WTC11 (cell line): ENCODE measurements at regions not wholly inside any gene's neighbourhood (a gene's known extent, or its start where the extent isn't known, plus 50 kb on each side); places are given as distances from the start of the nearest gene placed in this dataset.

Experiments
- ATF1 ChIP-seq: sonication (generic); formaldehyde crosslinking; IDR thresholded peaks from 2 replicates; pipeline ENCODE4 v1.8.1; 2023; ENCODE audit warnings: mild to moderate bottlenecking, moderate library complexity, missing genetic modification reagents
- ATF2 ChIP-seq: sonication (generic); formaldehyde crosslinking; IDR thresholded peaks from 2 replicates; pipeline ENCODE4 v1.8.1; 2022; ENCODE audit warnings: low read depth, missing genetic modification reagents, borderline replicate concordance
- CTCF ChIP-seq: fragments of 200-600 bp; IDR thresholded peaks from 2 replicates; pipeline ENCODE4 v1.8.0; 2022; ENCODE audit warnings: antibody characterized with exemption
- ELF4 ChIP-seq: sonication (generic); formaldehyde crosslinking; IDR thresholded peaks from 2 replicates; pipeline ENCODE4 v1.8.1; 2022; ENCODE audit warnings: low read depth, mild to moderate bottlenecking, moderate library complexity, missing genetic modification reagents
- FOXJ3 ChIP-seq: sonication (generic); formaldehyde crosslinking; IDR thresholded peaks from 2 replicates; pipeline ENCODE4 v1.9.0; 2021; ENCODE audit warnings: missing genetic modification reagents, mild to moderate bottlenecking, borderline replicate concordance
- GRHL2 ChIP-seq: fragments of 250-450 bp; sonication (Bioruptor Pico); IDR thresholded peaks from 2 replicates; pipeline ENCODE4 v1.8.0; 2022; ENCODE audit warnings: mild to moderate bottlenecking, moderate library complexity; ENCODE audit not compliant: insufficient replicate concordance, severe bottlenecking
- MAX ChIP-seq: sonication (generic); formaldehyde crosslinking; IDR thresholded peaks from 2 replicates; pipeline ENCODE4 v1.8.0; 2022; ENCODE audit warnings: mild to moderate bottlenecking, missing genetic modification reagents
- TCF7 ChIP-seq: sonication (generic); formaldehyde crosslinking; IDR thresholded peaks from 2 replicates; pipeline ENCODE4 v1.8.0; 2022; ENCODE audit warnings: mild to moderate bottlenecking, low read depth, missing genetic modification reagents, moderate library complexity
- USF1 ChIP-seq: sonication (generic); formaldehyde crosslinking; IDR thresholded peaks from 2 replicates; pipeline ENCODE4 v1.8.0; 2022; ENCODE audit warnings: mild to moderate bottlenecking, missing genetic modification reagents
- USF2 ChIP-seq: sonication (generic); formaldehyde crosslinking; IDR thresholded peaks from 2 replicates; pipeline ENCODE4 v1.8.1; 2023; ENCODE audit warnings: mild to moderate bottlenecking, missing genetic modification reagents, moderate library complexity

- TF ChIP-seq CTCF (no peak), GRHL2 (CRISPR knock-in tag) (no peak), USF2 (CRISPR knock-in tag) (no peak), ELF4 (CRISPR knock-in tag) (no peak), TCF7 (no peak), FOXJ3 (CRISPR knock-in tag) (no peak), MAX (no peak), USF1 (CRISPR knock-in tag) (no peak), ATF2 (no peak), ATF1 (no peak)
Observed at GRCh38 chr16:73400951-73401350, 353.0 kb upstream of the ZFHX3 start.
